Glutamatergic neuron (in vitro differentiated cells): ENCODE measurements at regions not wholly inside any gene's neighbourhood (a gene's known extent, or its start where the extent isn't known, plus 50 kb on each side); places are given as distances from the start of the nearest gene placed in this dataset.
"Not testable (repeated sequence)": the region's sequence is repeated elsewhere in the genome, so short reads cannot be mapped to it uniquely, and the experiment has no call there.

Source experiments
- DNase-seq: peaks from one replicate; pipeline ENCODE4 v3.0.0; 2022
- H3K27ac Mint-ChIP-seq: one replicate; pipeline ENCODE4 v1.8.0; 2020; ENCODE audit warnings: mild to moderate bottlenecking, mixed read lengths, inconsistent platforms; ENCODE audit not compliant: unreplicated experiment
- H3K27me3 Mint-ChIP-seq: one replicate; pipeline ENCODE4 v1.8.0; 2020; ENCODE audit warnings: mild to moderate bottlenecking, moderate library complexity, mixed read lengths, inconsistent platforms; ENCODE audit not compliant: unreplicated experiment
- H3K36me3 Mint-ChIP-seq: one replicate; pipeline ENCODE4 v1.8.0; 2020; ENCODE audit warnings: mild to moderate bottlenecking, mixed read lengths, inconsistent platforms; ENCODE audit not compliant: unreplicated experiment
- H3K4me1 Mint-ChIP-seq: one replicate; pipeline ENCODE4 v1.8.0; 2020; ENCODE audit warnings: mild to moderate bottlenecking, low read depth, mixed read lengths, inconsistent platforms; ENCODE audit not compliant: unreplicated experiment
- H3K4me3 Mint-ChIP-seq: one replicate; pipeline ENCODE4 v1.8.0; 2020; ENCODE audit warnings: mild to moderate bottlenecking, mixed read lengths, inconsistent platforms; ENCODE audit not compliant: unreplicated experiment
- H3K9me3 Mint-ChIP-seq: one replicate; pipeline ENCODE4 v1.8.0; 2020; ENCODE audit warnings: mild to moderate bottlenecking, moderate library complexity, mixed read lengths, inconsistent platforms; ENCODE audit not compliant: unreplicated experiment
- TF ChIP-seq, protein P1 (sequence below): fragments of 200-600 bp; sonication (generic); IDR thresholded peaks from one replicate; pipeline ENCODE4 v1.5.0; 2021; ENCODE audit not compliant: partially characterized antibody, unreplicated experiment

DNA sequence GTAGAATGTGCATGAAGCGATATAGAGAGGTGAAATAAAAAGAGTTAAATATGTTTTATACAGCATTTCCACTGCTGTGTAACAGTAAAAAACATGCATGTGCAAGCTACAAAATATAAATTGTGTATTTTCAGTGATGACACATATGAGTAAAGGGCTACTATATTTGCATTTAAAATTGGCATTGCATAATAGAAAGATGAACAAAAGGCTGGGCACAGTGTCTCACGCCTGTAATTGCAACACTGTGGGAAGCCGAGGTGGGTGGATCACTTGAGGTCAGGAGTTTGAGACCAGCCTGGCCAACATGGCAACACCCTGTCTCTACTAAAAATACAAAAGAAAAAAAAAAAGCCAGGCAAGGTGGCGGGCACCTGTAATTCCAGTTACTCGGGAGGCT is 79.8 kb upstream of the CCDC71L start:
- DNase-seq, result no peak
- no peaks in the 10 kb centered on the region for H3K9me3 Mint-ChIP-seq
- no peaks in the 10 kb centered on the region for H3K36me3 Mint-ChIP-seq
- H3K4me3 Mint-ChIP-seq, result no peak overlapping the region
- TF ChIP-seq, protein P1, sequence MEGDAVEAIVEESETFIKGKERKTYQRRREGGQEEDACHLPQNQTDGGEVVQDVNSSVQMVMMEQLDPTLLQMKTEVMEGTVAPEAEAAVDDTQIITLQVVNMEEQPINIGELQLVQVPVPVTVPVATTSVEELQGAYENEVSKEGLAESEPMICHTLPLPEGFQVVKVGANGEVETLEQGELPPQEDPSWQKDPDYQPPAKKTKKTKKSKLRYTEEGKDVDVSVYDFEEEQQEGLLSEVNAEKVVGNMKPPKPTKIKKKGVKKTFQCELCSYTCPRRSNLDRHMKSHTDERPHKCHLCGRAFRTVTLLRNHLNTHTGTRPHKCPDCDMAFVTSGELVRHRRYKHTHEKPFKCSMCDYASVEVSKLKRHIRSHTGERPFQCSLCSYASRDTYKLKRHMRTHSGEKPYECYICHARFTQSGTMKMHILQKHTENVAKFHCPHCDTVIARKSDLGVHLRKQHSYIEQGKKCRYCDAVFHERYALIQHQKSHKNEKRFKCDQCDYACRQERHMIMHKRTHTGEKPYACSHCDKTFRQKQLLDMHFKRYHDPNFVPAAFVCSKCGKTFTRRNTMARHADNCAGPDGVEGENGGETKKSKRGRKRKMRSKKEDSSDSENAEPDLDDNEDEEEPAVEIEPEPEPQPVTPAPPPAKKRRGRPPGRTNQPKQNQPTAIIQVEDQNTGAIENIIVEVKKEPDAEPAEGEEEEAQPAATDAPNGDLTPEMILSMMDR, result no peak
- H3K27me3 Mint-ChIP-seq, result peaks cover 3% of the 10 kb centered on the region
- no peak overlapping the region for H3K27ac Mint-ChIP-seq
- H3K4me1 Mint-ChIP-seq, result peaks cover 5% of the 10 kb centered on the region

DNA sequence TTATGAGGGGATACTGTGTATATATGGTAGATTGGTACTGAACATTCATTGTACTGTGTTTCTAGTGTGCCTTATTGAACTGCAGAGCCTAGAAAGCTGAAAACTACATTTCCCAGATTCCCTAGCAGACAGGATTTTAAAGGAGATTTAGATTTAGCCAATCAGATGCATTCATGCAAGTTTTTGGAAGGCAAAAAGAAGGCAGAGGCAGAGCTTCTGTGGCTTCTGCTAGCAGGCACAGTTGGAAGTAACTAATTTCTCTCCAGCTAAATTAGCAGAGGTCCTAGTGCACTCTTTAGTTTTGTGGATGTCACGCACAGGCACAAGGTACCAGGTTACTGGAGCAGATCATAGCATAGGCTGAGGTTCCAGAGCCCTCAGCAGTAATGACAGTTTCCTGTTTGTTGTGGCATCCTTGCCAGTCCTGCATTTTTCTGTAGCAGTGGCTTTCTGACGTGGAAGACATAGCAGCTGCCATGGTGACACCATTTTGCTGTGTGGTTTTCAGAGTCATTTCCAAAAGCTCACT is 83.7 kb upstream of the CCDC71L start:
- Mint-ChIP-seq H3K4me1 (no peaks in the 10 kb centered on the region), H3K36me3 (no peaks in the 10 kb centered on the region), H3K27ac (no peak overlapping the region), H3K27me3 (no peaks in the 10 kb centered on the region), H3K4me3 (no peak overlapping the region), H3K9me3 (no peaks in the 10 kb centered on the region)
- TF ChIP-seq, protein P1, result no peak
- DNase-seq, result no peak

DNA sequence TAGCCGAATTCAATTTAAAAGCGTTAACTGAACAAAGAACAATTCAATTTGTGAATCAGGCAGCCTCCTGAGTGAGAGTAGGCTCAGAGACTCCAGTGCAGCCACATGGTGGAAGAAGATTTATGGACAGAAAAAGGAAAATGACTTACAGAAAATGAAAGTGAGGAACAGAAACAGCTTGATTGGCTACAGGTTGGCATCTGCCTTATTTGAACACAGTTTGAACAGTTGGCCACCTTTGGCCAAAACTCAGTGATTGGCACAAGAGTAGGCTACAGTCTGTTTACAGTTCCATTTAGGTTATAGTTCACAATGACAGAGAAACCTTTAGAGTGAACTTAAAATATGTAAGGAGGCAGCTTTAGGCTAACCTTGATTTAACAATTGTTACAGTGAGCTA is 86.3 kb upstream of the CCDC71L start:
- not testable (repeated sequence) for H3K9me3 Mint-ChIP-seq, DNase-seq, H3K27ac Mint-ChIP-seq, H3K27me3 Mint-ChIP-seq, H3K4me3 Mint-ChIP-seq, H3K4me1 Mint-ChIP-seq, H3K36me3 Mint-ChIP-seq

DNA sequence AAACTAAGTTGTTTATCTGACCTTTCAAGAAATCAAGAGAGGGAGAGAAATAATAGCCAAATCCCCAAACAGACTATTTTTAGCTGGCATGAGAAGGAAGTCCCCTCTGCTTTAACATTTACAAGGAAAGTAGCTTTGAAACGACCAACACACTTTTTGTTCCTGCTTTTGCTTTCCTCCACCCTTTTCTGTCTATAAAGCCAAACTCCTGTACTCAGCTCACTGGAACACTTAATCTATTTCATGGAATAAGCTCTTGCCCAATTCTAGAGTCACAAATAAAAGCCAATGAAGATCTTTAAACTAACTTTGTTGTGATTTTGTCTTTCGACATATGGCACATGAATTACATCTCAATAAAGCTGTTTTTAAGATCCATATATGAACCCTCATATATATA is 86.8 kb upstream of the CCDC71L start:
- H3K4me1 Mint-ChIP-seq, result no peaks in the 10 kb centered on the region
- DNase-seq, result no peak
- TF ChIP-seq, protein P1, result no peak
- H3K36me3 Mint-ChIP-seq, result no peaks in the 10 kb centered on the region
- H3K27me3 Mint-ChIP-seq, result no peaks in the 10 kb centered on the region
- no peak overlapping the region for H3K27ac Mint-ChIP-seq
- H3K4me3 Mint-ChIP-seq, result no peak overlapping the region
- no peaks in the 10 kb centered on the region for H3K9me3 Mint-ChIP-seq

DNA sequence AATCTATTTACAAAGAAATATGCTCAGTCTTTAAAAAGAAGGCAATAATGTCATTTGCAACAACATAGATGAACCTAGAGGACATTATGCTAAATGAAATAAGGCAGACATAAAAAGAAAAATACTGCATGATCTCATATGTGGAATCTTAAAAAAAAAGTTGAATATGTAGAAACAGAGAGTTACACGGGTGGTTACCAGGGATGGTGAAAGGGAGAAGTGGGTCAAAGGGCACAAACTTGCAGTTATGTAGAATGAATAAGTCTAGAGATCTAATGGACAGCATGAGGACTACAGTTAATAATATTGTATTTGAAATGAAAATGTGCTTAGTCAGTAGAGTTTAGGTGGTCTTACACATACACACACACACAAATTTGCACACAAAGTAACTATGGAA is 88.2 kb upstream of the CCDC71L start:
- TF ChIP-seq, protein P1, result no peak
- no peaks in the 10 kb centered on the region for H3K4me1 Mint-ChIP-seq
- H3K36me3 Mint-ChIP-seq, result no peaks in the 10 kb centered on the region
- H3K27me3 Mint-ChIP-seq, result no peaks in the 10 kb centered on the region
- DNase-seq, result no peak
- no peak overlapping the region for H3K4me3 Mint-ChIP-seq
- no peak overlapping the region for H3K27ac Mint-ChIP-seq
- H3K9me3 Mint-ChIP-seq, result no peaks in the 10 kb centered on the region

DNA sequence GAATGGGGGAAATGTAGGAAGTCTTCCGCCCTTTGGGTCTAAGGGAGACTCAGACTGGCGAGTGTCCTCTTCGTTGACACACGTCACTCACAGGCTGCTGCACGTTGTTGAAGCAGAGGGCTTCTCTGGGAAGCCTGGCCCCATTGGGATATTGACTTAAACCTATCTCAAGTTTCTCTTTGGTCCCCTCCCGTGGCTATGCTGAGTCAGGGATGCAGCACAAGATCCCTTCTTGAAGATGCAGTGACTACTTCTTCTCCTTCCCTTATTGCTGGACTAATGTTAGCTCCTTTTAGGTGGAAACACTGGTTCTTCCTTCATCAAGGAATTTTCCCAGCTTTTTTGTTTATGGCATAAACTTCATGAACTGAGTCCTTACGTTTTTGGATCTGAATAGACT is 89.8 kb upstream of the CCDC71L start:
- H3K4me3 Mint-ChIP-seq, result no peak overlapping the region

More for the DNA sequence above, 89.8 kb upstream of the CCDC71L start:
- no peak overlapping the region for H3K27ac Mint-ChIP-seq
- TF ChIP-seq, protein P1, result no peak
- DNase-seq, result no peak
- peaks cover 2% of the 10 kb centered on the region for H3K27me3 Mint-ChIP-seq
- H3K9me3 Mint-ChIP-seq, result no peaks in the 10 kb centered on the region
- no peaks in the 10 kb centered on the region for H3K36me3 Mint-ChIP-seq
- H3K4me1 Mint-ChIP-seq, result no peaks in the 10 kb centered on the region
